HG02885 (cell line): ENCODE measurements at regions not wholly inside any gene's neighbourhood (a gene's known extent, or its start where the extent isn't known, plus 50 kb on each side); places are given as distances from the start of the nearest gene placed in this dataset.

Source experiments
- ATAC-seq: cut with Tn5 transposase; IDR thresholded peaks from one replicate; pipeline ENCODE4 v1.9.1; 2021; ENCODE audit warnings: mild to moderate bottlenecking; ENCODE audit not compliant: unreplicated experiment, poor library complexity

GRCh38 chr4:58252656-58253055, 1142.5 kb upstream of the IGFBP7 start:
- no peak for ATAC-seq

GRCh38 chr4:58247792-58248191, 1137.6 kb upstream of the IGFBP7 start:
- ATAC-seq, result no peak

- ATAC-seq, result no peak
These were observed 1115.3 kb upstream of the IGFBP7 start for GRCh38 chr4:58225460-58225859.

- no peak for ATAC-seq
These were observed 1109.0 kb upstream of the IGFBP7 start for GRCh38 chr4:58219179-58219578.

GRCh38 chr4:58216461-58216860, 1106.3 kb upstream of the IGFBP7 start:
- ATAC-seq, result no peak

- ATAC-seq, result no peak
These were observed 1104.2 kb upstream of the IGFBP7 start for GRCh38 chr4:58214376-58214775.

- ATAC-seq, result no peak
These were observed 1099.4 kb upstream of the IGFBP7 start for GRCh38 chr4:58209551-58209950.

GRCh38 chr4:58209001-58209400, 1098.8 kb upstream of the IGFBP7 start:
- ATAC-seq, result no peak

GRCh38 chr4:58205446-58206235, 1095.5 kb upstream of the IGFBP7 start:
- no peak for ATAC-seq

- ATAC-seq, result no peak
These were observed 1082.0 kb upstream of the IGFBP7 start for GRCh38 chr4:58192217-58192616.

- no peak for ATAC-seq
These were observed 1080.9 kb upstream of the IGFBP7 start for GRCh38 chr4:58191109-58191508.

GRCh38 chr4:58188316-58188715, 1078.1 kb upstream of the IGFBP7 start:
- ATAC-seq, result no peak

GRCh38 chr4:58175024-58175423, 1064.8 kb upstream of the IGFBP7 start:
- ATAC-seq, result no peak

- no peak for ATAC-seq
These were observed 1056.3 kb upstream of the IGFBP7 start for GRCh38 chr4:58166490-58166889.

GRCh38 chr4:58163156-58163555, 1053.0 kb upstream of the IGFBP7 start:
- no peak for ATAC-seq

- ATAC-seq, result no peak
These were observed 1039.4 kb upstream of the IGFBP7 start for GRCh38 chr4:58149404-58150085.

GRCh38 chr4:58144721-58145120, 1034.5 kb upstream of the IGFBP7 start:
- ATAC-seq, result no peak

- no peak for ATAC-seq
These were observed 1028.8 kb upstream of the IGFBP7 start for GRCh38 chr4:58138786-58139668.

GRCh38 chr4:58136604-58137003, 1026.4 kb upstream of the IGFBP7 start:
- ATAC-seq, result no peak

GRCh38 chr4:58127680-58128079, 1017.5 kb upstream of the IGFBP7 start:
- no peak for ATAC-seq

GRCh38 chr4:58119298-58119697, 1009.1 kb upstream of the IGFBP7 start:
- ATAC-seq, result no peak
